Hepatocyte (in vitro differentiated cells): ENCODE measurements at regions not wholly inside any gene's neighbourhood (a gene's known extent, or its start where the extent isn't known, plus 50 kb on each side); places are given as distances from the start of the nearest gene placed in this dataset.
A peak's percentile ranks its signal among the peaks of the same experiment; 100 is the strongest.

Source experiments
- DNase-seq: peaks from one replicate; pipeline ENCODE4 v3.0.0-alpha.2; 2016; ENCODE audit warnings: low spot score
- H2AFZ ChIP-seq: fragments of 200-600 bp; sonication (generic); 2 replicates; pipeline ENCODE4 v1.6.0; 2016; ENCODE audit warnings: antibody characterized with exemption, mild to moderate bottlenecking
- H3K27ac ChIP-seq: fragments of 200-600 bp; sonication (generic); 2 replicates; pipeline ENCODE4 v1.5.1; 2016; ENCODE audit warnings: mild to moderate bottlenecking
- H3K27me3 ChIP-seq: fragments of 200-600 bp; sonication (generic); 2 replicates; pipeline ENCODE4 v1.6.1; 2016
- H3K36me3 ChIP-seq: fragments of 200-600 bp; sonication (generic); replicated peaks from 2 replicates; pipeline ENCODE4 v1.5.1; 2016; ENCODE audit warnings: low read depth; ENCODE audit not compliant: insufficient read depth
- H3K4me1 ChIP-seq: fragments of 200-600 bp; sonication (generic); 2 replicates; pipeline ENCODE4 v1.5.1; 2016; ENCODE audit warnings: mild to moderate bottlenecking, moderate library complexity; ENCODE audit not compliant: insufficient read depth
- H3K4me2 ChIP-seq: fragments of 200-600 bp; sonication (generic); 2 replicates; pipeline ENCODE4 v1.6.0; 2016
- H3K4me3 ChIP-seq: fragments of 200-600 bp; sonication (generic); 2 replicates; pipeline ENCODE4 v1.5.1; 2016; ENCODE audit warnings: mild to moderate bottlenecking
- H3K79me2 ChIP-seq: fragments of 200-600 bp; sonication (generic); 2 replicates; pipeline ENCODE4 v1.6.0; 2017; ENCODE audit warnings: mild to moderate bottlenecking
- H3K9me2 ChIP-seq: fragments of 200-600 bp; sonication (generic); replicated peaks from 2 replicates; pipeline ENCODE4 v1.6.0; 2017; ENCODE audit warnings: mild to moderate bottlenecking; ENCODE audit not compliant: insufficient read depth
- H3K9me3 ChIP-seq: fragments of 200-600 bp; sonication (generic); 2 replicates; pipeline ENCODE4 v1.5.1; 2016; ENCODE audit warnings: low read depth, mild to moderate bottlenecking
- H4K20me1 ChIP-seq: fragments of 200-600 bp; sonication (generic); 2 replicates; pipeline ENCODE4 v1.6.0; 2016; ENCODE audit warnings: mild to moderate bottlenecking; ENCODE audit not compliant: insufficient read depth, poor library complexity, severe bottlenecking
- CTCF ChIP-seq: fragments of 200-600 bp; sonication (generic); IDR thresholded peaks from 2 replicates; pipeline ENCODE4 v1.5.1; 2016; ENCODE audit warnings: antibody characterized with exemption, mild to moderate bottlenecking; ENCODE audit not compliant: poor library complexity
- EZH2 ChIP-seq: fragments of 200-600 bp; sonication (generic); IDR thresholded peaks from 2 replicates; pipeline ENCODE4 v1.6.1; 2016; ENCODE audit warnings: antibody characterized with exemption, mild to moderate bottlenecking, borderline replicate concordance
- EZH2phosphoT487 ChIP-seq: fragments of 200-600 bp; sonication (generic); IDR thresholded peaks from one replicate; pipeline ENCODE4 v1.6.1; 2018; ENCODE audit warnings: antibody characterized with exemption, mild to moderate bottlenecking, low read depth, moderate library complexity; ENCODE audit not compliant: unreplicated experiment, severe bottlenecking
- WGBS: methylation state at CpG from one replicate; pipeline ENCODE4 v1.1.6; 2016; ENCODE audit warnings: low lambda C conversion rate; ENCODE audit errors: missing lambda C conversion rate; 5-methylcytosine and 5-hydroxymethylcytosine counted together

GRCh38 chr10:29958440-29958839 is 100.9 kb downstream of the JCAD start:
- Histone ChIP-seq H4K20me1 (no peaks in the 10 kb centered on the region), H3K27ac (no peak overlapping the region), H3K36me3 (no peaks in the 10 kb centered on the region), H3K4me1 (peaks cover 8% of the 10 kb centered on the region), H3K4me3 (no peak overlapping the region), H3K4me2 (peak overlapping the region; percentile 19), H3K79me2 (no peaks in the 10 kb centered on the region), H3K9me3 (no peaks in the 10 kb centered on the region), H3K9me2 (no peaks in the 10 kb centered on the region), H2AFZ (no peak overlapping the region), H3K27me3 (no peaks in the 10 kb centered on the region)
- DNase-seq: no peak
- WGBS: 89% methylated on average over 4 of the region's 4 CpGs
- TF ChIP-seq EZH2phosphoT487: no peak
- no peak for TF ChIP-seq EZH2
- TF ChIP-seq CTCF: no peak

GRCh38 chr10:29957907-29958331 is 101.5 kb downstream of the JCAD start:
- DNase-seq: no peak
- H3K27me3 ChIP-seq: no peaks in the 10 kb centered on the region
- WGBS: 50% methylated on average over 4 of the region's 4 CpGs
- H3K36me3 ChIP-seq: no peaks in the 10 kb centered on the region
- no peaks in the 10 kb centered on the region for H4K20me1 ChIP-seq
- H3K79me2 ChIP-seq: no peaks in the 10 kb centered on the region
- peaks cover 8% of the 10 kb centered on the region for H3K4me1 ChIP-seq
- TF ChIP-seq CTCF (no peak), EZH2phosphoT487 (no peak), EZH2 (no peak)
- H3K9me2 ChIP-seq: no peaks in the 10 kb centered on the region
- no peak overlapping the region for H3K4me3 ChIP-seq
- peak overlapping the region; percentile 19 for H3K4me2 ChIP-seq
- no peaks in the 10 kb centered on the region for H3K9me3 ChIP-seq
- H3K27ac ChIP-seq: no peak overlapping the region
- no peak overlapping the region for H2AFZ ChIP-seq

GRCh38 chr10:29957236-29957635 is 102.2 kb downstream of the JCAD start:
- no peak for DNase-seq
- H3K9me2 ChIP-seq: no peaks in the 10 kb centered on the region
- H4K20me1 ChIP-seq: no peaks in the 10 kb centered on the region
- TF ChIP-seq CTCF (no peak), EZH2phosphoT487 (no peak), EZH2 (no peak)
- H3K4me2 ChIP-seq: no peak overlapping the region
- no peak overlapping the region for H3K27ac ChIP-seq
- H3K79me2 ChIP-seq: no peaks in the 10 kb centered on the region
- no peaks in the 10 kb centered on the region for H3K36me3 ChIP-seq
- H3K4me3 ChIP-seq: no peak overlapping the region
- no peaks in the 10 kb centered on the region for H3K9me3 ChIP-seq
- 93% methylated on average over 4 of the region's 4 CpGs for whole genome bisulfite sequencing
- no peak overlapping the region for H2AFZ ChIP-seq
- no peaks in the 10 kb centered on the region for H3K27me3 ChIP-seq
- peaks cover 8% of the 10 kb centered on the region for H3K4me1 ChIP-seq

- peaks cover 13% of the 10 kb centered on the region for H3K4me1 ChIP-seq
- H3K79me2 ChIP-seq: no peaks in the 10 kb centered on the region
- no peak overlapping the region for H3K27ac ChIP-seq
- no peaks in the 10 kb centered on the region for H3K27me3 ChIP-seq
- H3K36me3 ChIP-seq: no peaks in the 10 kb centered on the region
- H2AFZ ChIP-seq: no peak overlapping the region
- no peaks in the 10 kb centered on the region for H3K9me2 ChIP-seq
- 94% methylated on average over 7 of the region's 7 CpGs for WGBS
- no peaks in the 10 kb centered on the region for H3K9me3 ChIP-seq
- no peaks in the 10 kb centered on the region for H4K20me1 ChIP-seq
- H3K4me3 ChIP-seq: no peak overlapping the region
- TF ChIP-seq EZH2phosphoT487 (no peak), EZH2 (no peak), CTCF (no peak)
- H3K4me2 ChIP-seq: no peak overlapping the region
- DNase-seq: no peak
Observed at GRCh38 chr10:29956335-29956924, 103.0 kb downstream of the JCAD start.
